NCI-H2227 treated with DMSO at 0.1 percent for 48 hours (cell line): ENCODE measurements at regions not wholly inside any gene's neighbourhood (a gene's known extent, or its start where the extent isn't known, plus 50 kb on each side); places are given as distances from the start of the nearest gene placed in this dataset.

Experiments used
- DNase-seq: peaks from one replicate; lab custom pipeline; 2025; lab: John Stamatoyannopoulos, UW

DNA sequence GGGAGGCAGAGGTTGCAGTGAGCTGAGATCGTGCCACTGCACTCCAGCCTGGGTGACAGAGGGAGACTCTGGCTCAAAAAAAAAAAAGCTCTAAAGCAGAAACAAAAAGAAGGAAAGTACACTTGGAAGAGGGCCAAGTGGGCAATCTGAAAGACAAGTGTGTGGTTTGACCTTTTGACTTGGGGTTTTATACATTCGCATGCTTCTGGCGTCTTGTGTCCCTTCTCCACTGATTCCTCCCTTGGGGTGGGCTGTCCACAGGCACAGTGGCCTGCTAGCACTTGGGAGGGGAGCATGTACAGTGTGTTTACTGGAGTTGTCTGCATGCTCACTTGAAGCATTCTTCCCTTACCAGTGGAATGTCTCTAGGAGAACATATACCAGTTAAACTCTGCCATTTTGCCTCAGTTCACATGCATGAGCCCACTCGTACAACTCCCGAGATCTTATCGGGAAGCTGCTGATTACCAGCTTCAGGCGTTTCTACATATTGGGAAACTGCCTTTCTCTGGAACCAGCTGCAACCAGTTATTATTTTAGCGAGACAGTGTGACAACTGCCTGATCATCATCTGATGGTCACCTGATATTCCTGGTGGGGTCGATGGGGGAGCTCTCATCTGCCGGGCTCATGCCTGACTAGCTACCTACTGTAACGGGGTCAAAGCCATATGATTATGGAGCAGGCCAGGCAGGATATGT is 113.5 kb upstream of the ZNF678 start:
- DNase-seq: no peak

DNA sequence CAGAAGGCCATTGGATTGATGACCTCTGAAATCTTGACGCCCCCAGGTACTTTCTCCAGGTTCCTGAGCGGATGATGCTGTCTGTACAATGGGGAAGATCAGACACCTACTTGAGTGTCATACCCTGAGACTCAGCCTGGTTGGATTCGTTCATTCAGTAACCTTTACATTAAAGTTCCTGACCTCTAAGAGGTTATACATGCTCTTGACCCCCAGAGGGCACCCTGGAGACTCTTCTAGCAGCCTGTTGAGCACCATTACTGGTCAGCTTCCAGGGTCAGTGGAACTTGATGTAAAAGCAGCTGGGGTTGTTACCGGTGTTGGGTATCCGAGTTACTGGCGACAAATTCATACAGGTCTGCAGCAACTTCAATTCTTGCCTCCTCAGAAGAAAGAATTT is 114.3 kb upstream of the ZNF678 start:
- no peak for DNase-seq

DNA sequence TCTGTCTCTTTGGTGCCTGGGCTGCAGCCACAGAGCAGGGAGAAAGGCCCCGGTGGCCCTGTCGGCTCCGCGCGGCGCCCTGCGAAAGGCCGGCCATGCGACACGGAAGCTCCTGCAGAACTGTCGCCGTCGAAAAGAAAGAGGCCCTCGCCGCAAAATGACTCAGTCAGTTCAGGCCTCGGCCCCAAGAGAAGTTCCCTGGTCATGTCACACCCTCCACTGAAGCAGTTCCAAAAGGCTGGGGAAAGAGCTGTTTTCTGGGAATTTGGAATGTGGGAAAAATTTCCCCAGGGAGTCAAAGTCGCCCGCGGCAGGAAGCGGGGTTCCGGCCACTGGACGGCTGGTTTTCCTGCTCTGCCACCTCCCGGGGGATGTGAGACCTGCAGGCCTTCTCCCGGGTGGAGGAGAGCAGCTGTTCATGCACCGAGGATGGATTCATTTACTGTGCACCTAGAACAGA is 115.8 kb upstream of the ZNF678 start:
- no peak for DNase-seq

DNA sequence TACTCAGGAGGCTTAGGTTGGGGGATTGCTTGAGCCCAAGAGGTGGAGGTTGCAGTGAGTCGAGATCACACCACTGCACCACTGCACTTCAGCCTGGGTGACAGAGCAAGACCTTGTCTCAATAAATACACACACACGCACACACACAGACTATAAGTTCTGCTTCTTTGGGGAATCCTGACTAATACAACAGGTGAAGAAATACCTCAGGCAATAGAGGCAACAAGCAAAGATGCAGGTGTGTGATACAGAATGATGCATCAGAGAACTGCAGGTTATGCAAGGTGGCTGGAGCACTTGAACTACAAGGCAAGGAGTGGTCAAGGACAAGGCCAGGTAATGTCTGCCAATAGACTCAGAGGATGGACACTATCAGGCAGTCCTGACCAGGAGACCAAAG is 117.6 kb upstream of the ZNF678 start:
- DNase-seq: no peak

DNA sequence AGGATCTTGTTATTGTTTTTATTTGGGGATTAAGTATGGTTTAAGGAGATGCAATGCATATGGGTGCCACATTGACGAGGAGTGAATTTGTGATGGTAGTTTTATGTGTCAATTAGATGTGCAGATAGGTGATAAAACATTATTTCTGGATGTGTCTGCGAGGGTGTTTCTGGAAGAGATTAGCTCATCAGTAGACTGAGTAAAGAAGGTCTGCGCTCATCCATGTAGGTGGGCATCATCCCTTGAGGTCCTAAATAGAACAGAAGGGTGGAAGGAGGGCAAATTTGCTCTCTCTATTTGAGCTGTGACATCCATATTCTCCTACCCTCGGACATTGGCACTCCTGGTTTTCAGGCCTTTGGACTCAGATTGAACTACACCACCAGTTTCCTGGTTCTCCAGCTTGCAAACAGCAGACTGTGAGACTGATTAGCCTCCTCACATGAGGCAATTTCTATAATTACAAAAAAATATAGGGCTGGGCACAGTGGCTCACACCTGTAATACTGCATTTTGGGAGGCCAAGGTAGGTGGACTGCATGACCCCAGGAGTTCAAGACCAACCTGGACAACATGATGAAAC is 118.2 kb upstream of the ZNF678 start:
- no peak for DNase-seq

DNA sequence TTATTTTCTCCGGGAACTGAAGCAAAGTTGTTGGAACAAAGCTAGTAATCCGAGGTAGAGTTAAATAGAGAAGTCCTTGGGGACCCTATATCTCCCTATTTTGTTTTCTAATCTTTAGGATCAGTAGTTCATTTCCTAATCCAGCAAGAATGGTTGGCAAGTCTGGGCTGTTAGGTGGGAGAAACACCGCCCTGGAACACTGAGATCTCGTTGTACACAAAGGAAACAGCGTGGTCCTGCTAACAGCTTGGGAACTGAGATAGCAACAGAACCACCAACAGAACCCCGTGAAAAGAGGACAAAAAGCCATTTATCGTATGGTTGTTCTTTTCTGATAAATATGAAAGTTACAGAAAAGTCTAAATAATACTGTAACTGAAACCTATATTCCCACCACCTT is 121.9 kb upstream of the CDC42BPA start:
- no peak for DNase-seq

DNA sequence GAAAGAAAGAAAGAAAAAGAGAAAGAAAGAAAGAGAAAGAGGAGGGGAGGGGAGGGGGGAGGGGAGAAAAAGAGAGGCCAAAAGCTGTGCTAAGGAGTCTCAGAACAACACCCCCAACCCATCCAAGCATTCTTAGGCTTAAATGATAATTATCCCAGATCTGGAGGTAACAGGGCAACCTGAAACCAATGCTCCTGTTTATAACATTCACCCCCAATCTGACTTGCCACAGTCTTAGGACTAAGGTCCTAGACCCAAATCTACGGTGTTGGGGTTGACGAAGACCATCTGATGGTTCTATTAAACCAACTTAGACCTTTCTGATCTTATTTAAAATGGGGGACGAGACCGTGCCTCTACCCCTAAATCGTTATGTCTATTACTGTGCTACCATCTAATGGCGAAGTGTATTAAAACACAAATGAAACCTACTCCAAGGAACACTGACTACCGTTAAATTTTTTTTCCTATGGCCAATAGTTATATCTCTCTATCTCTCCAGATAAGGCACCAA is 119.3 kb upstream of the CDC42BPA start:
- peak; percentile 13 for DNase-seq

DNA sequence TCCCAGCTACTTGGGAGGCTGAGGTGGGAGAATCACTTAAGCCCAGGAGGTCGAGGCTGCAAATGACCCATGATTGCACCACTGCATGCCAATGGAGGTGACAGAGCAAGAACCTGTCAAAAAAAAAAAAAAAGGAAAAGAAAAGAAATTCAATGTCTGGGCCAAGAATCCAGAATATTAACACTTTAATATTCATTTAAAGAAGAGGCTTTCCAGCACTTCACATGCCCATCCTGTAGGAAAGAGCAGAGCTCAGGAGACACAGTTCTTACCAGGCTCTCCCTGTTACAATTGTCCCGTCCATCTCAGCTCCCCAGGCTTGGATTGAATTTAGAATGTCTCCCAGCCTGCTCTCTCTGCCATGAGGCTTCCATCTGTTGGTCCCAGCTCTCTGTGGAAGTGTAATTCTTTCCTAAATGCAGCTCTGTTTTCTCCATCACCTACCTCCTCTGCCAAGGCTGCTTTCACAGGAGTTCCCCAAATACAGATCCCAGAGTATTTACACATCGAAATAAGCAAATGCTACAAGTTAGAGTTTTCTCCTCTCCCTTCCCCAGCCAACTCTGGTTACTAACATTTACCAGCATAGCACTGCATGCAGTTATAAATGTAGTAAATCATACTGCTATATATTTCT is 116.6 kb upstream of the CDC42BPA start:
- no peak for DNase-seq

DNA sequence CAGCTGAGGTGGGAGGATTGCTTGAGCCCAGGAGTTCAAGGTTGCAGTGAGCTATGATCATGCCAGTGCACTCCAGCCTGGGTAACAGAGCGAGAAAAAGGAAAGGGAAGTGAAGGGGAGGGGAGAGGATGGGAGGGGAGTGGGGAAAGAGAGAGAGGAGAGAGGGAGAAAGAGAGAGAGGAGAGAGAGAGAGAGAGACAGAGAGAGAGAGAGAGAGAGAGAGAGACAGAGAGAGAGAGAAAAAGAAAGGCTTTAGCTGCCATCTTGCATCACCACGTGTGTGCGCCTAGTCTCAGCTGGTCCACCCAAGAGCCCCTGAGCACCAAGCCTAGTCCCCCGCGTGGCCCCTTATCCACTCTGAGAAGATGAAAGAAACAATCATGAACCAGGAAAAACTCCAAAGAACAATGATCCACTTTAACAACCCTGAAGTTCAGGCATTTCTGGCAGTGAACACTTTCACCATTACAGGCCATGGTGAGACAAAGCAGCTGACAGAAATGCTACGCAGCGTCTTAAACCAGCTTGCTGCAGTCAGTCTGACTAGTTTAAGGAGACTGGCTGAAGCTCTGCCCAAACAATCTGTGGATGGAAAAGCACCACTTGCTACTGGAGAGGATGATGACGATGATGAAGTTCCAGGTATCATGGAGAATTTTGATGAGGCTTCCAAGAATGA is 115.5 kb upstream of the CDC42BPA start:
- no peak for DNase-seq

DNA sequence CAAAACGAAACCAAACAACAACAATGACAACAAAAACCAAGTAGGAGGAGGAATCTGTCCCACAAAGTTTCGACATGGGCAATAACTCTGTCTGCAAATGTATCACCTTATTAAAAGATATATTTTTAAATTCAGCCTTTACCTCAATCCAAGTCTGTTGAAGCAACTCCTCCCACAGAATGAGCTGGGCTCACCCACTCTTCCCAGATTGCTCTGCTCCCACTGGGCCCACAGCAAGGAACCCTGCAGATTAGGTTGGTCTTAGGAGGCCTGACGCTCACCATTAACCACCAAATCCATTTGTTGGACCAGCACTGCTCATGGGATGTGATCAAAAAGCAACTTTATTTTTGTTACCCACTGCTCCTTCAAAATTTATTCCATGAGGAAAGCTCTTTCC is 114.7 kb upstream of the CDC42BPA start:
- DNase-seq: no peak

DNA sequence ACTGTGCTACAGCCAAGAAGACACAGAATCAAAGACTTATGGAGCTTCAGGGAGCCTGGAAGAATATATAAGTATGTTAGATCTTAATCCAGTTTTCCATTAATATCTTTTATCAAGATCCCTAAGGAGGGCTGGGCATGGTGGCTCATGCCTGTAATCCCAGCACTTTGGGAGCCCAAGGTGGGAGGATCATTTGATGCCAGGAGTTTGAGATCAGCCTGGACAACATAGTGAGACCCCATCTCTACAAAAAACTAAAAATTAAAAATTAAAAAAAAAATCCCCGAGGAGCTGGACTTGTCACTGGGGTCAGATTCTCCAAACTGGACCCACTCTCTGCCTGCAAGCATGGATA is 113.9 kb upstream of the CDC42BPA start:
- DNase-seq: no peak

DNA sequence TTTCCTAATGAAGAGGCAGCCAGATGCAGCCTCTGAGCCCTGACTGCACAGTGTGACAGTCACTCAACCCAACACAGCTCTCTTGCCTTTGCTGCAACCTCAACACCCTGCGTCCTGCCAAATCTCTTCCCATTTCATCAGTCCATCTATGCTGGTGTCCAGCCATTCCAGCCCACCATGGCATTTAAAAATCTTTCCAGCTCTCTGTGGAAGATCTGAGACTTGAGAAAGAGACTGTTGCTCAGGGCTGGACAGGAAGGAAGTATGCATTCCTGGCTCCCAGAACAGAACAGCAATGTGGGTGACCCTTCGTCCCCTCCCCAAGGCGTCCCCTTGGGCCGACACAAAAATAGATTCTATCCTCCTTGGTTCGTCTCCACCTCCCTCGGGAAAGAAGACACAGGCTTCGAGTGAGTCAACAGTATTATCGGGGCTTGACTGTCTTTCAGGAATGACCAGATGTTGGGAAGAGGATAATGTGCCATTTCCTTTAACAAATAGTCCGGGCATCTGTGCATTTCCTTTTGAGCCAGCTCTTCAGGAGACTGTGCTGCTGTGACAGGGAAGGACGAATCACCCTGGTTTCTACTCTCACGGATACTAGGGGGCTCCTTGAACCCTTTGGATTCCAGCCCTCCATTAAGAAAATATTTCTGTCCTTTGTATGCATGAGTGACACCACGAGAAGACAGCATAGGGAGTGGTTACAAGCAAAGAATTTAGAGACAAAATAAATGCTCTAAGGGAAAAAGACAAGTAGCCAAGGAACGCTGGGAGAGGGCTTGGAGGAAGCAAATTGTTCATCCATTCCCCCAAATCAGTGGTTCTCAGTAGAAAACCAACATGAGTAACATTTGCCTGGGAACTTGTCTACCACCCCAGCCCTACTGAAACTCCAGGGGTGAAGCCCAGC is 111.4 kb upstream of the CDC42BPA start:
- no peak for DNase-seq

DNA sequence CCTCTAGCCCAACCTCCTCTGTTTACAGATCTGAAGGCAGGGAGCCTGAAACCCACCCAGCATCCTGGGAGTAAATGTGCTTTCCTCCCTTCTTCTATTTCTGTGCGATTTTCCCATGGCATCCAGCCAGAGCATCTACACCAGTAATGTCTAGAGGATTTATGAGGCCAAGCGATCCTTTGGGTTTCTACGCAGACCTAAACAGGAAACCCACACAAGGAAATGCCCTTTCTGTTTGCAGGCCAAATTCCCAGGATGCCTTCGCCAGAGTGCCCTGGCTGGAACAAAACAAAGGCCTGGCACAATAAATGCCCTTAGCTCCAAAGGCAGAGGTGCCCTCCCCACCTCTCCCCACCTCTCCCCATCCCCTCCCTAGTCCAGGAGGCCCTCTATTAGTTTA is 110.5 kb upstream of the CDC42BPA start:
- no peak for DNase-seq

DNA sequence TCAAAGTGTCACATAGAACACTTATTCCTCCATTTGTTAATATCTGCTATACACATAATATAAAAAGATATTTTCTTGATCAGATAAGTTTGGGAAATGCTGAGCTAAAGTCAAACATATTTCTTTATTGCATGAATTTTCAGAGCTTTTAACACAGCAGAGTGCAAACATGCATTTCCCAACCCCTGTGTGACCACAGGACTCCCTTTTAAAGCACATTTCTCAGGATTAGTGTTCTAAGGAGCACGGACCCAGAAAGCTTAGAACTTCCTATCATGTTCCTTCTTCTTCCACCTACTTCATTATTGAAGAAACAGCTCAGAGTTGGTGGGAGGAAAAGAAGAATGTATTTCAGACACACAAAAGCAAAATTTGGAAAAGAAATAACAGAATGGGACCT is 109.1 kb upstream of the CDC42BPA start:
- DNase-seq: no peak

DNA sequence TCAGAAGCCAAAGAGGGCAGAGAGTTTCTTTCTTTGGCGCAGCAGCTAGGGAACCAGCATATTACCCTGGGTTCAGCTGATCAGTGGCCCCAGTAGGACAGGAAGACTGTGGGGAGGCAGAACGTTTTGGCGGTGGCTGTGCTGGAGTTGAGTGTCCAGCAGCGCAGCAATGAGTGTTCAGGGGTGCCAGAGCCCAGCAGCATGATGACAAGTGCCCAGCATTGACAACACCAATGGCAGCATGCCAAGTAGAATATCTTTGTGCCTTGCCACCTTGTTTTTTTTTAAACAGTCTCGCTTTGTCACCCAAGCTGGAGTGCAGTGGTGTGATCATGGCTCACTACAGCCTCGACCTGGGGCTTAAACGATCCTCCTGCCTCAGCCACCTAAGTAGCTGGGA is 106.7 kb upstream of the CDC42BPA start:
- DNase-seq: no peak

DNA sequence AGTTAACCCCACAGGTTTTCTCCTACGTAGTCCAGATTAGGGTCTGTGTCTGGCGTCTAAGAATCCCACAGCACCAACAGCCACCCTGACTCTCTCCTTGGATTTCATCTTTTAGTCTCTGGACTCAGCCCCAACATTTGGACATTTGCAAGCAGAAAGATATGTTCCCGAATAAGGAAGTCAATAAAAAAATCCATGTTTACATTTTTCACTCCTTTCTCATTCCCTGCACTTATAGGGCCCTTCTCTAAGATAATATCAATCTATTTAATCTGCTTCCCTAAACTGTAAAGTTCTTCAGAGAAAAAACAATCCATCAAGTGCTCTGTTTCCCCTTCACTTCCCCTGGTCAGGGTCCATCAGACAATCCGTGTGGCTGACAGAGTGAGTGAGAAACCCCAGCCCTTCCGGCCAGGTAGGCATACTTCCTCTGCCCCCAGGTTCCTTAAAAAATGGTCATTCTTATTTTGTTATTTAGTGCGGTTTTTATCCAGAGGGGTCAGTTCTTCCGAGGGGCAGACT is 105.9 kb upstream of the CDC42BPA start:
- no peak for DNase-seq

DNA sequence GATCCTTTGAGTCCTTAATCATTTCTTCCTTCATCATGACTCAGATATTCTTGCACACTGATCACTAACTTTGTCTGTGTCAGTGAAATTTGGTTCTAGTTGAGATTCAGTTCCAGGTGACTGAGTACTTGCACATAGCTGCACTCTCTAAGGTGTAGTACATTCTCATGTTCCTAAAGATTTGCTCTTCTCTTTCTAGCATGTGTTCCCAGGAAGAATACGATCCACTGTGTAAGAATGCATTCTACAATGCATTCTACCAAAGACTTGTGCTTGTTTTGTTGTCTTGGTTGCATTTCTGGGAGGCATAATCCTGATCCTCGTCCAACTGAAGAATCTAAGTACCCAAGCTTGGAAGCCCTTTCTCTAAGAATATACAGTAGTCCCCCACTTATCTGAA is 104.3 kb upstream of the CDC42BPA start:
- DNase-seq: no peak

DNA sequence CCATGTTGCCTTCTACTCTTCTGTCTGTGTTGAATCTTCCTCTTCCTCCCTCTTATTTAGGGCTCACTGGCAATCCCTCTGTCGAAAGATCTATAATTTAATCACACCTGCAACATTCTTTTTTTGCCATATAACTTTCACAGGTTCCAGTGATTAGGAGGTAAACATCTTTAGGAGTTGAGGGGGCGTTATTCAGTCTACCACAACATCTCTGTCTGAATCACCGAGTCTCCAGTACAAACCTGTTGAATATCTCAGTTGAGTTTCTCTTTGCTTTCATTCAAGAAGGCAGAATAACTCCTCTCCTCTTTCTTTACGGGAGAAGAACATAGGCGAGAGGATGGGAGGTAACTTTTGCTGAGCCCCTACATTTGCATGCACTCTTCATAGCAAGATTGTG is 101.9 kb upstream of the CDC42BPA start:
- DNase-seq: no peak

DNA sequence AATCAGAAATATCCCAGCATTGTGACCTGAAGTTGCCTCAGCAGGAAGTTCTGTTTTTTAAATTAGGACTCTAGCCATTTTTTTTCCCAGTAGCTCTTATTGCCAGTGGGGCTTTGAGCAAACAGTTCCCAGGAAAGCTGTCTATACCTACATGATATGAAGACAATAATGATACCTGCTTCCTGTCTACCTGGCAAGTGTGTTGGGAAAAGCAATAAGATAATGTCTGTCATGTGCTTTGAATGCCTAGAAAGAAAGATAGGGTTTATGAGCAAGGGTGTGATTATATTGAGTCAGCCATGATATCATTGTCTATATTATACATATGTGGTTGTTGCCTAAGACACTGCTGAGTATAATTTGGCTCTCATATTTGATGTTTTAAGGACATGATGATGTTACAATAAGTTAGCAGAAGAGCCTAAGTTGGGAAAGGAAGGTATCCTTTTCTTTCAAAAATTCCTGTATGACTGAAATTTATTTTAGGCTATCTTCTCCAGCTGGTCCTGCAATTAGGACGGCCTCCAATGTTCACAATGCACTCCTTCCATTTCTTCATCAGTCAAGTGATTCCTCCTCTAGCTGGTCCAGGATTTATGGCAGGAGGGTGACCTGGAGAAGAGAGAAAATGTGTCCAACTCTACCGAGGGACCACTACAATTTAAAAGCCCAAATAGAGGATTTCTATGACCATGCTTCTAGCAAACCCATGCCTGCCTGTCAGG is 99.6 kb upstream of the CDC42BPA start:
- no peak for DNase-seq

DNA sequence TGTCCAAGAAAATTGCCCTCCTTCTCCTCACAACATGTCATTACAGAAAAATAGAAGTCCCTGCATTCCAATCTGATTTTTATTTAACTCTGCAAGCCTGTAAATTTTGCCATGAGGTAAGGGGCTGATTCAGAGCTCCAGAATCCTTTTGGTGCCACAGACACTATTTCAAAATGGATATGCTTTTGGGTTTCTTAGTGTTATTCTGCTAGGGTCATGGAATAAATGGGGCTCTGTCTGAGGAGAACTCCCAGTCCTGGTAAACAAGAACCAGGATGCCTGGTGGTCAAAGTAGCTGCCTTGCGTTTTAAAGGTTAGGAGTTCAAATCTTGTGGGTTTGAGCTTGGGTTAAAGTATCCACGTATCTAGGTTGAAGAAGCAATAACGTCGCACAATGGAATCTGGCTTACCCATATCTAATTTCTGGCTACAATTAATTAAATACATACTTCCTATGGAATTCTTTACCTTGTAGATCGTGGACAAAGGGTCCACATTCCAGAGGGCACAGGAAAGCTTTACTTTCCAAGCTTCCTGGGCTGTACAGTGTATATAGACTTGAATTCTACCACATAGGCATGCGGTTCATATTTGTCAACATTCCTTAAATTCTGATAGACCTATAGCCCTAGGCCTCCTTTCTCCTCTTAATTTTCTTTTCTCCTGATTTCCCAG is 98.0 kb upstream of the CDC42BPA start:
- no peak for DNase-seq
